H9 (cell line): ENCODE measurements at regions not wholly inside any gene's neighbourhood (a gene's known extent, or its start where the extent isn't known, plus 50 kb on each side); places are given as distances from the start of the nearest gene placed in this dataset.
"Not testable (repeated sequence)": the region's sequence is repeated elsewhere in the genome, so short reads cannot be mapped to it uniquely, and the experiment has no call there.

Source experiments
- DNase-seq: peaks from one replicate; pipeline ENCODE4 v3.0.0-alpha.2; 2017
- H2AFZ ChIP-seq: one replicate; pipeline ENCODE4 v1.6.1; 2013; ENCODE audit warnings: mild to moderate bottlenecking, low read length, control low read depth, moderate library complexity
- H2AK5ac ChIP-seq: 2 replicates; pipeline ENCODE4 v1.6.1; 2013; ENCODE audit warnings: low read length, control low read depth, mixed read lengths; ENCODE audit not compliant: insufficient read length
- H2BK120ac ChIP-seq: one replicate; pipeline ENCODE4 v1.6.1; 2013; ENCODE audit warnings: low read depth, mild to moderate bottlenecking, low read length, control low read depth, inconsistent platforms; ENCODE audit not compliant: poor library complexity, severe bottlenecking
- H2BK12ac ChIP-seq: 2 replicates; pipeline ENCODE4 v1.6.1; 2013; ENCODE audit warnings: low read length, control low read depth, mixed read lengths, low read depth; ENCODE audit not compliant: insufficient read length
- H2BK15ac ChIP-seq: 2 replicates; pipeline ENCODE4 v1.6.1; 2013; ENCODE audit warnings: low read depth, low read length, control low read depth
- H2BK20ac ChIP-seq: one replicate; pipeline ENCODE4 v1.6.1; 2013; ENCODE audit warnings: low read depth, mild to moderate bottlenecking, low read length, control low read depth, inconsistent platforms; ENCODE audit not compliant: poor library complexity, severe bottlenecking
- H2BK5ac ChIP-seq: 2 replicates; pipeline ENCODE4 v1.6.1; 2013; ENCODE audit warnings: low read length, control low read depth, mixed read lengths; ENCODE audit not compliant: insufficient read length
- H3K14ac ChIP-seq: 2 replicates; pipeline ENCODE4 v1.6.1; 2013; ENCODE audit warnings: low read length, control low read depth; ENCODE audit not compliant: insufficient read depth
- H3K18ac ChIP-seq: 2 replicates; pipeline ENCODE4 v1.6.1; 2013; ENCODE audit warnings: low read depth, mild to moderate bottlenecking, mixed read lengths, low read length, control low read depth; ENCODE audit not compliant: insufficient read length
- H3K23ac ChIP-seq: 2 replicates; pipeline ENCODE4 v1.6.1; 2013; ENCODE audit warnings: low read length, control low read depth, mixed read lengths, low read depth; ENCODE audit not compliant: insufficient read length
- H3K23me2 ChIP-seq: 2 replicates; pipeline ENCODE4 v1.6.1; 2013; ENCODE audit warnings: low read depth, mild to moderate bottlenecking, mixed read lengths, low read length, control low read depth; ENCODE audit not compliant: insufficient read length, poor library complexity, severe bottlenecking
- H3K27ac ChIP-seq: 2 replicates; pipeline ENCODE4 v1.5.1; 2013; ENCODE audit warnings: low read length, control low read depth, mixed read lengths, low read depth; ENCODE audit not compliant: insufficient read length
- H3K27me3 ChIP-seq: 2 replicates; pipeline ENCODE4 v1.6.1; 2013; ENCODE audit warnings: low read length, control low read depth, inconsistent platforms; ENCODE audit not compliant: insufficient read depth
- H3K4ac ChIP-seq: 2 replicates; pipeline ENCODE4 v1.6.1; 2013; ENCODE audit warnings: low read depth, mild to moderate bottlenecking, control low read depth, inconsistent platforms, low read length, moderate library complexity
- H3K4me1 ChIP-seq: 2 replicates; pipeline ENCODE4 v1.6.1; 2013; ENCODE audit warnings: low read length, control low read depth, inconsistent platforms; ENCODE audit not compliant: insufficient read depth
- H3K4me2 ChIP-seq: 2 replicates; pipeline ENCODE4 v1.6.1; 2013; ENCODE audit warnings: low read length, control low read depth, mixed read lengths; ENCODE audit not compliant: insufficient read length, insufficient read depth
- H3K56ac ChIP-seq: 2 replicates; pipeline ENCODE4 v1.6.1; 2013; ENCODE audit warnings: low read depth, mild to moderate bottlenecking, mixed read lengths, low read length, control low read depth; ENCODE audit not compliant: insufficient read length
- H3K79me1 ChIP-seq: 2 replicates; pipeline ENCODE4 v1.6.1; 2013; ENCODE audit warnings: low read depth, mild to moderate bottlenecking, moderate library complexity, low read length, control low read depth, inconsistent platforms; ENCODE audit not compliant: insufficient read depth, poor library complexity, severe bottlenecking
- H3K79me2 ChIP-seq: 2 replicates; pipeline ENCODE4 v1.6.1; 2013; ENCODE audit warnings: low read length, control low read depth, inconsistent platforms; ENCODE audit not compliant: insufficient read depth
- H3K9ac ChIP-seq: 2 replicates; pipeline ENCODE4 v1.6.1; 2013; ENCODE audit warnings: low read length, control low read depth, mixed read lengths; ENCODE audit not compliant: insufficient read length; ENCODE audit errors: extremely low read depth
- H3K9me3 ChIP-seq: one replicate; pipeline ENCODE4 v1.6.1; 2013; ENCODE audit warnings: low read depth, low read length, inconsistent platforms; ENCODE audit not compliant: control insufficient read depth
- H3T11ph ChIP-seq: one replicate; pipeline ENCODE4 v1.6.1; 2013; ENCODE audit warnings: mild to moderate bottlenecking, low read length, control low read depth, inconsistent platforms
- H4K20me1 ChIP-seq: one replicate; pipeline ENCODE4 v1.6.1; 2013; ENCODE audit not compliant: control insufficient read depth, insufficient read length, insufficient read depth
- H4K5ac ChIP-seq: 2 replicates; pipeline ENCODE4 v1.6.1; 2013; ENCODE audit warnings: low read depth, mild to moderate bottlenecking, mixed read lengths, low read length, control low read depth; ENCODE audit not compliant: insufficient read length
- H4K8ac ChIP-seq: replicated peaks from 2 replicates; pipeline ENCODE4 v1.6.1; 2013; ENCODE audit warnings: low read length, control low read depth, mixed read lengths, low read depth; ENCODE audit not compliant: insufficient read length
- H4K91ac ChIP-seq: 2 replicates; pipeline ENCODE4 v1.6.1; 2013; ENCODE audit warnings: low read depth, mild to moderate bottlenecking, moderate library complexity, mixed read lengths, low read length, control low read depth; ENCODE audit not compliant: insufficient read length
- H3K27ac Mint-ChIP-seq, 3 experiments: 2 replicates in 2 of 3; 3 replicates in 1 of 3; pipeline ENCODE4 v1.8.0; 2020 to 2021; ENCODE audit warnings: mixed read lengths in 3 of 3, mild to moderate bottlenecking in 1 of 3, moderate library complexity in 1 of 3
- H3K27me3 Mint-ChIP-seq: 2 replicates; pipeline ENCODE4 v1.8.0; 2021; ENCODE audit warnings: low read depth, mild to moderate bottlenecking, moderate library complexity, mixed read lengths
- H3K36me3 Mint-ChIP-seq, 3 experiments: 2 replicates in 2 of 3; 3 replicates in 1 of 3; pipeline ENCODE4 v1.8.0; 2020 to 2021; ENCODE audit warnings: low read depth in 3 of 3, mixed read lengths in 3 of 3; ENCODE audit not compliant: insufficient read depth in 1 of 3
- H3K4me1 Mint-ChIP-seq, 2 experiments: 2 replicates each; pipeline ENCODE4 v1.8.0; 2020; ENCODE audit warnings: mixed read lengths in 2 of 2
- H3K4me3 Mint-ChIP-seq, 2 experiments: 2 replicates in 1 of 2; 3 replicates in 1 of 2; pipeline ENCODE4 v1.8.0; 2020 to 2021; ENCODE audit warnings: mild to moderate bottlenecking in 2 of 2, mixed read lengths in 2 of 2, moderate library complexity in 1 of 2
- H3K9me3 Mint-ChIP-seq, 2 experiments: 2 replicates in 1 of 2; 3 replicates in 1 of 2; pipeline ENCODE4 v1.8.0; 2020; ENCODE audit warnings: mild to moderate bottlenecking in 2 of 2, mixed read lengths in 2 of 2, moderate library complexity in 1 of 2
- WGBS: extraction: QIAGEN DNeasy Blood & Tissue Kit; methylation state at CpG from one replicate; pipeline ENCODE4 v1.1.7; 2013; ENCODE audit warnings: missing lambda C conversion rate, low lambda C conversion rate, mixed read lengths; ENCODE audit not compliant: insufficient read length; ENCODE audit errors: extremely low coverage; 5-methylcytosine and 5-hydroxymethylcytosine counted together

DNA sequence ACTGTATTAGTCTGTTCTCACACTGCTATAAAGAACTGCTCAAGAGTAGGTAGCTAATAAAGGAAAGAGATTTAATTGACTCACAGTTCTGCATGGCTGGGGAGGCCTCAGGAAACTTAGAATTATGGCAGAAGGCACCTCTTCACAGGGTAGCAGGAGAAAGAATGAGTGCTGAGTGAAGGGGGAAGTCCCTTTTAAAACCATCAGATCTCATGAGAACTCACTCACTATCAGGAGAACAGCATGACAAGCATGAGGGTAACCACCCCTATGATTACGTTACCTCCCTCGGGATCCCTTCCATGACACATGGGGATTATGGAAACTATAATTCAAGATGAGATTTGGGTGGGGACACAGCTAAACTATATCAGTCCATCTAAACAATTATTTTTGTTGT lies 261.0 kb downstream of the SPRY1 start:
- no CpG with 5 or more reads among the region's 2 CpGs for WGBS
- not testable (repeated sequence) for H3K9me3 ChIP-seq, H3K79me1 ChIP-seq, H3K4me1 Mint-ChIP-seq, H3K14ac ChIP-seq, H3K4me1 ChIP-seq, H3K79me2 ChIP-seq, H3K27me3 ChIP-seq, H3K9ac ChIP-seq, H3K27ac Mint-ChIP-seq, H3K27ac ChIP-seq, H3T11ph ChIP-seq, H3K18ac ChIP-seq, H3K56ac ChIP-seq, H2BK20ac ChIP-seq, H2AFZ ChIP-seq, H3K23ac ChIP-seq, H4K91ac ChIP-seq, H3K4me2 ChIP-seq, H4K5ac ChIP-seq, H2BK5ac ChIP-seq, DNase-seq, H2BK15ac ChIP-seq, H2AK5ac ChIP-seq, H3K4ac ChIP-seq, H4K8ac ChIP-seq, H2BK120ac ChIP-seq, H3K23me2 ChIP-seq, H3K27me3 Mint-ChIP-seq, H3K4me3 Mint-ChIP-seq, H2BK12ac ChIP-seq, H4K20me1 ChIP-seq
- Mint-ChIP-seq H3K9me3 (peaks cover 27 to 33% of the 10 kb centered on the region in 2 experiments), H3K36me3 (peaks cover 23 to 34% (median 23%) of the 10 kb centered on the region in 3 experiments)
